ENCODE measurements at regions not wholly inside any gene's neighbourhood (a gene's known extent, or its start where the extent isn't known, plus 50 kb on each side); places are given as distances from the start of the nearest gene placed in this dataset.

- H3K4me3 ChIP-seq = no peak overlapping the region
- no peak for FAIRE-seq
- no peak for ATAC-seq
- no peak for DNase-seq
- H3K9me3 ChIP-seq = no peaks in the 10 kb centered on the region
- TF ChIP-seq CTCF (IDR thresholded peaks at IDR 0.05) = no peak
- WGBS, 2 donors = 49% methylated on average over 5 of the region's 5 CpGs; no CpG with 5 or more reads in 1 of the 2 donors
- no peaks in the 10 kb centered on the region for H3K4me1 ChIP-seq
- intact Hi-C loops (cut with DNase I) = no loop called here
- H3K27me3 ChIP-seq = no peaks in the 10 kb centered on the region
- no peak overlapping the region for H3K27ac ChIP-seq
- H3K36me3 ChIP-seq = no peaks in the 10 kb centered on the region
Measured at GRCh38 chrY:14235070-14235469, 179.0 kb downstream of the VCY1B start.

- H3K36me3 ChIP-seq = no peaks in the 10 kb centered on the region
- no peak overlapping the region for H3K4me3 ChIP-seq
- no peak for TF ChIP-seq CTCF (IDR thresholded peaks at IDR 0.05)
- no peaks in the 10 kb centered on the region for H3K4me1 ChIP-seq
- DNase-seq (no peak), FAIRE-seq (no peak), ATAC-seq (no peak)
- no peaks in the 10 kb centered on the region for H3K9me3 ChIP-seq
- 51% methylated on average over 4 of the region's 4 CpGs; no CpG with 5 or more reads in 1 of the 2 donors for WGBS, 2 donors
- no peak overlapping the region for H3K27ac ChIP-seq
- intact Hi-C loops (cut with DNase I) = no loop called here
- H3K27me3 ChIP-seq = no peaks in the 10 kb centered on the region
Measured at GRCh38 chrY:14238277-14238676, 182.2 kb downstream of the VCY1B start.

GRCh38 chrY:14246948-14247347, 190.9 kb downstream of the VCY1B start:
- H3K4me1 ChIP-seq = no peaks in the 10 kb centered on the region
- H3K9me3 ChIP-seq = no peaks in the 10 kb centered on the region
- DNase-seq (no peak), ATAC-seq (no peak), FAIRE-seq (no peak)
- no peaks in the 10 kb centered on the region for H3K36me3 ChIP-seq
- no peak overlapping the region for H3K27ac ChIP-seq
- no peak for TF ChIP-seq CTCF (IDR thresholded peaks at IDR 0.05)
- intact Hi-C loops (cut with DNase I) = no loop called here
- no peak overlapping the region for H3K4me3 ChIP-seq
- WGBS, 2 donors = 21% methylated on average over 4 of the region's 4 CpGs; no CpG with 5 or more reads in 1 of the 2 donors
- no peaks in the 10 kb centered on the region for H3K27me3 ChIP-seq

- Histone ChIP-seq H3K4me1 (no peaks in the 10 kb centered on the region), H3K4me3 (no peak overlapping the region), H3K9me3 (no peaks in the 10 kb centered on the region), H3K36me3 (no peaks in the 10 kb centered on the region), H3K27me3 (no peaks in the 10 kb centered on the region), H3K27ac (no peak overlapping the region)
- no peak for FAIRE-seq
- no peak for TF ChIP-seq CTCF (IDR thresholded peaks at IDR 0.05)
- ATAC-seq = no peak
- no peak for DNase-seq
- intact Hi-C loops (cut with DNase I) = no loop called here
- WGBS, 2 donors = 58% methylated on average over 3 of the region's 3 CpGs; no CpG with 5 or more reads in 1 of the 2 donors
Measured at GRCh38 chrY:14248878-14249576, 193.0 kb downstream of the VCY1B start.

All from pancreas (tissue), 10 donors.